C4-2B (cell line): ENCODE measurements at regions not wholly inside any gene's neighbourhood (a gene's known extent, or its start where the extent isn't known, plus 50 kb on each side); places are given as distances from the start of the nearest gene placed in this dataset.

ENCODE experiments used
- ZFX ChIP-seq: fragments of 450-650 bp; IDR thresholded peaks from 2 replicates; pipeline ENCODE4 v1.6.1; 2017
- TF ChIP-seq, protein P1 (sequence below): fragments of 450-650 bp; conservative IDR thresholded peaks from 2 replicates; pipeline ENCODE4 v1.5.1; 2017; ENCODE audit warnings: mild to moderate bottlenecking

DNA sequence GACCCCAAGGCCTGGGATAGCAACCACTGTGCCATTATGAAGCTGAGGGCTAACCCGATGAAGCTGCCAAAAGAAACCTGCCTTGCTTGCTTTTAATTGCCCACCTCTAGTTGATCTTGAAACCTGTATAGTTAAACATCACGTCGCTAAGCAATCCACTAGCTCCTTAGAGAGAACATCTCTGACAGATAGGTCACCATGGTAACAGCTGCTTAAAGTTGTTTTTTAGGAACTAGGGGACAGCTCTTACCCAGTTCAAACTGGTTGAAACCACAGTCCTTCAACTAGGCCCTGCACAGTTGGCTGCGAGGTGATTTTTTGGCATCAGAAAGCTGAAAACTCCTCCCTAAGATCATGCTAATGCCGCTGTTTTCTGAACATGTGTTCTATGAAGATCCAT, 135.7 kb downstream of the EBLN2 start:
- TF ChIP-seq, protein P1, sequence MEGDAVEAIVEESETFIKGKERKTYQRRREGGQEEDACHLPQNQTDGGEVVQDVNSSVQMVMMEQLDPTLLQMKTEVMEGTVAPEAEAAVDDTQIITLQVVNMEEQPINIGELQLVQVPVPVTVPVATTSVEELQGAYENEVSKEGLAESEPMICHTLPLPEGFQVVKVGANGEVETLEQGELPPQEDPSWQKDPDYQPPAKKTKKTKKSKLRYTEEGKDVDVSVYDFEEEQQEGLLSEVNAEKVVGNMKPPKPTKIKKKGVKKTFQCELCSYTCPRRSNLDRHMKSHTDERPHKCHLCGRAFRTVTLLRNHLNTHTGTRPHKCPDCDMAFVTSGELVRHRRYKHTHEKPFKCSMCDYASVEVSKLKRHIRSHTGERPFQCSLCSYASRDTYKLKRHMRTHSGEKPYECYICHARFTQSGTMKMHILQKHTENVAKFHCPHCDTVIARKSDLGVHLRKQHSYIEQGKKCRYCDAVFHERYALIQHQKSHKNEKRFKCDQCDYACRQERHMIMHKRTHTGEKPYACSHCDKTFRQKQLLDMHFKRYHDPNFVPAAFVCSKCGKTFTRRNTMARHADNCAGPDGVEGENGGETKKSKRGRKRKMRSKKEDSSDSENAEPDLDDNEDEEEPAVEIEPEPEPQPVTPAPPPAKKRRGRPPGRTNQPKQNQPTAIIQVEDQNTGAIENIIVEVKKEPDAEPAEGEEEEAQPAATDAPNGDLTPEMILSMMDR, result no peak
- TF ChIP-seq ZFX, result no peak
